GM06990 (cell line): ENCODE measurements at regions not wholly inside any gene's neighbourhood (a gene's known extent, or its start where the extent isn't known, plus 50 kb on each side); places are given as distances from the start of the nearest gene placed in this dataset.
"Not testable (repeated sequence)": the region's sequence is repeated elsewhere in the genome, so short reads cannot be mapped to it uniquely, and the experiment has no call there.

Experiments used
- DNase-seq: peaks from one replicate; pipeline ENCODE4 v3.0.0-alpha.2; 2011; ENCODE audit not compliant: insufficient read length; ENCODE audit errors: extremely low read depth
- H3K27me3 ChIP-seq: replicated peaks from 2 replicates; pipeline ENCODE4 v1.6.0; 2011; ENCODE audit warnings: low read length; ENCODE audit not compliant: control insufficient read depth, insufficient read depth
- H3K36me3 ChIP-seq: 2 replicates; pipeline ENCODE4 v1.5.1; 2011; ENCODE audit warnings: low read length; ENCODE audit not compliant: control insufficient read depth, insufficient read depth
- H3K4me3 ChIP-seq: replicated peaks from 2 replicates; pipeline ENCODE4 v1.5.1; 2011; ENCODE audit warnings: low read depth, mild to moderate bottlenecking, control low read depth, low read length
- TF ChIP-seq, protein P1 (sequence below): IDR thresholded peaks from 2 replicates; pipeline ENCODE4 v1.5.1; 2011; ENCODE audit warnings: low read length, control low read depth, mild to moderate bottlenecking, inconsistent platforms; ENCODE audit not compliant: insufficient read depth, poor library complexity, severe bottlenecking

DNA sequence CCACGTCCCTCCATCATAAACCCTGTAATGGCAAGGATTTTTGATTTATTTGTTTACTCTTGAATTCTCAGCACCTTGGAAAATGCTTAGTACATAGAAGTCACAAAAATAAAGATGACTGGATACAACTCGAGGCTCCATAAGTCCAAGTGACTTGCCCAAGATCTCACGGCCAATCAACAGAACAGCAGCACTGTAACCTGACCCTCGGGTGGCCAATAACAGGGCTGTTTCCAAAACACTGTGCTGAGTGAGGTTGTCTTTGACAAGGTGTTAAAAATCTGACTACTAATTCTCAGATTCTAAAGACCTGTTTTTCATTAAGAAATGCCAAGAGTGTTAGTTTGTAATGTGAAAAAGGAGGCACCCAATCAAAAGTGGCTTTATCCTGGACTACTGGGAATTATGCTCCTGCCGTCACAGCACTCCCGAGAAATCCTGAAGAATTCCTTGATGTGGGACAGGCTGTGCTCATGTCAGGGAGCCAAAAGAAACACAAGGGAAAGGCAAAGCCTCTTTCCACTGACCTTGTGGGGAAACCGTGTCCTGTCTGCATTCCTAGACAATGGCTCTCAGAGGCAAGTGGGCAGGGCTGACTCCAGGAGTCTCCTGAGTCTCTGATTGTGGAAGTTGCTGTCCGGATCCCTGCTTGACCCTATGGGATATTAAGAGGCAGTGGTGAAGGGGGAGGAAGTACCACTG is 204.7 kb upstream of the PELI2 start:
- no peak for DNase-seq
- TF ChIP-seq, protein P1, sequence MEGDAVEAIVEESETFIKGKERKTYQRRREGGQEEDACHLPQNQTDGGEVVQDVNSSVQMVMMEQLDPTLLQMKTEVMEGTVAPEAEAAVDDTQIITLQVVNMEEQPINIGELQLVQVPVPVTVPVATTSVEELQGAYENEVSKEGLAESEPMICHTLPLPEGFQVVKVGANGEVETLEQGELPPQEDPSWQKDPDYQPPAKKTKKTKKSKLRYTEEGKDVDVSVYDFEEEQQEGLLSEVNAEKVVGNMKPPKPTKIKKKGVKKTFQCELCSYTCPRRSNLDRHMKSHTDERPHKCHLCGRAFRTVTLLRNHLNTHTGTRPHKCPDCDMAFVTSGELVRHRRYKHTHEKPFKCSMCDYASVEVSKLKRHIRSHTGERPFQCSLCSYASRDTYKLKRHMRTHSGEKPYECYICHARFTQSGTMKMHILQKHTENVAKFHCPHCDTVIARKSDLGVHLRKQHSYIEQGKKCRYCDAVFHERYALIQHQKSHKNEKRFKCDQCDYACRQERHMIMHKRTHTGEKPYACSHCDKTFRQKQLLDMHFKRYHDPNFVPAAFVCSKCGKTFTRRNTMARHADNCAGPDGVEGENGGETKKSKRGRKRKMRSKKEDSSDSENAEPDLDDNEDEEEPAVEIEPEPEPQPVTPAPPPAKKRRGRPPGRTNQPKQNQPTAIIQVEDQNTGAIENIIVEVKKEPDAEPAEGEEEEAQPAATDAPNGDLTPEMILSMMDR = no peak
- no peak overlapping the region for H3K4me3 ChIP-seq
- no peaks in the 10 kb centered on the region for H3K36me3 ChIP-seq
- no peaks in the 10 kb centered on the region for H3K27me3 ChIP-seq

DNA sequence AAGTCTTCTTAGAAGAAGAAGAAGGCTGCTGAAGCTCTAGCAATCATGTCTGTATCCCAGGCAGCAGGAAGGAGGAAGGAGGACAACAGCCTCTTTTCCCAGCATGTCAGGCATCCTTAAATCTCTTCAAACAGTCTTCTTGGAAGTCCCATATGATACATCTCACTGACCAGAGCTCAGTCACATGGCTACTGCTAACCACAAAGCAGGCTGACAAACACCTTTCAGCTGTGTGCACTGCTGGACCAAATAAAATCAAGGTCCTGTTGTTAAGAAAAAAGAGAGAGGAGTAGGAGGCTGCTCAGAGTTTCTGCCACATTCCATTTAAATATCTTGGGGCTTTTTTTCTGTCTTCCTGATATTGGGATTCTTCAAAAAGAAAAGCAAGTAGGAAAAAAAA is 203.4 kb upstream of the PELI2 start:
- H3K36me3 ChIP-seq = no peaks in the 10 kb centered on the region
- DNase-seq = no peak
- no peaks in the 10 kb centered on the region for H3K27me3 ChIP-seq
- no peak overlapping the region for H3K4me3 ChIP-seq
- TF ChIP-seq, protein P1 = no peak

DNA sequence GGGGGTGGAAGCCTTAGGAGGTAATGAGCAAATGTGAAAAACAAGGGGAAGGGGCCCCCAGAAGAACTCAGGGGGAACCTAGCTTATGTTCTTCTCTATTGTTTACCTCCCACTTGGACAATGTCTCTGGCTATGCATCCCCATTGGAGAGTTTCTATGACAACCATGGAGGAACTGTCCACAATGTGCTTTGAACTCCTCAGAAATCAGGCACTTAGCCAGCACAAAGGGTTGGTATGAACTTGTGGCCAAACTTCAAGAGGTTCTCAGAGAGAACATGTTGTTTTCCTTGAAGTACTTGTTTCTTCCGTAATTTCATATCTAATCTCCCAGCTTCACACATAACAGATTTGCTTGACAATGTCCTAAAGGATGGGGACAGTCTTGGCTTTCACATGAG is 202.8 kb upstream of the PELI2 start:
- no peaks in the 10 kb centered on the region for H3K27me3 ChIP-seq
- TF ChIP-seq, protein P1 = no peak
- DNase-seq = no peak
- no peak overlapping the region for H3K4me3 ChIP-seq
- H3K36me3 ChIP-seq = no peaks in the 10 kb centered on the region

DNA sequence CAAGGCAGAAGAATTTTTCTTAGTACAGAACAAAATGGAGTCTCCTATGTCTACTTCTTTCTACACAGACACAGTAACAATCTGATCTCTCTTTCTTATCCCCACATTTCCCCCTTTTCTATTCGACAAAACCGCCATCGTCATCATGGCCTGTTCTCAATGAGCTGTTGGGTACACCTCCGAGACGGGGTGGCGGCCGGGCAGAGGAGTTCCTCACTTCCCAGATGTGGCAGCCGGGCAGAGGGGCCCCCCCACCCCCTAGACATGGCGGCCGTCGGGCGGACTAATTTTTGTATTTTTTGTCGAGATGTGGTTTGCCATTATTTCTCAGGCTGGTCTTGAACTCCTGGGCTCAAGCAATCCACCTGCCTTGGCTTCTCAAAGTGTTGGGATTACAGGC is 198.4 kb upstream of the PELI2 start:
- not testable (repeated sequence) for H3K36me3 ChIP-seq, H3K27me3 ChIP-seq, DNase-seq, H3K4me3 ChIP-seq

DNA sequence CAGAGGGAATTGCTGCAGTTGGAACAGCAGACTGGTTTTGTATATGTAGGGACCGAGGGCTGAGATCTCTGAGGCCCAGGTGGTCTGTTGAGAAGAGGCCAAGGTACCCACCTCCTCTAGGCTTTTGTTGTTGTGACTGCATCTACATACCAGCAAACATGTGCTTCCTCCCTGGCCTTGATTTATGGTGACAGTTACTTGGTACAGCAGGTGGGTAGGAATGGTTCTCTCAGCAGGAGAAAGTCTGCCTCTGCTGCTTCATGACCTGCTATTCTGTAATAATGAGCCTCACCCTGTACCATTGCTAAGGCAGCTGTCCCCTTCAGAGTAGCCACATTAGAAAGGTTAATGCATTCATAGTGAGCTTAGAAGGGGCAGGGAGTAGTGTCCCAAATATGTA is 196.7 kb upstream of the PELI2 start:
- no peaks in the 10 kb centered on the region for H3K36me3 ChIP-seq
- no peaks in the 10 kb centered on the region for H3K27me3 ChIP-seq
- TF ChIP-seq, protein P1 = no peak
- DNase-seq = no peak
- no peak overlapping the region for H3K4me3 ChIP-seq

DNA sequence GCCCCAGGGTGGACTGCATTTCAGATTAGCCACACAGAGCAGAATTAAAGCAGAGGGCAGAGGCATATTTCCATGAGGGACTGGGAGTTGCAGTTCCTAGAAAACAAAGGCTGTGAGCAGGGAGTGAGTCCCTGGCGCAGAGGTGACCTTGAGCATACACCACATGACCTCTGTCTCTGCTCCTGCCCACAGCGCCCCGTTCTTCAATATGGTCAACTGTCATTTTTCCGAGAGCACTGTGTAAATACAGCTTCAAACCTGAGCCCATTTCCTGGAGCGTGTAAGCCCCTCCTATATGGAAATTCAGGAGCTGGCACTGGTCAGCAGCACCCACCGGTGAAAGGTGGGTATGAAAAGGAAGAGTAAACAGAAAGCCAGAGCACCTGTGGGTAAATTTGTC is 192.2 kb upstream of the PELI2 start:
- Histone ChIP-seq H3K27me3 (no peaks in the 10 kb centered on the region), H3K4me3 (no peak overlapping the region), H3K36me3 (no peaks in the 10 kb centered on the region)
- TF ChIP-seq, protein P1 = no peak
- no peak for DNase-seq
